ENCODE measurements at regions not wholly inside any gene's neighbourhood (a gene's known extent, or its start where the extent isn't known, plus 50 kb on each side); places are given as distances from the start of the nearest gene placed in this dataset.

GRCh38 chr9:95572381-95573151, 55.8 kb upstream of the PTCH1 start:
- TF ChIP-seq CTCF (IDR thresholded peaks at IDR 0.05): no peak
- TF ChIP-seq POLR2A (IDR thresholded peaks at IDR 0.05): no peak

Data from right lobe of liver (tissue), 4 donors.